Breast epithelium (tissue), 3 donors: ENCODE measurements at regions not wholly inside any gene's neighbourhood (a gene's known extent, or its start where the extent isn't known, plus 50 kb on each side); places are given as distances from the start of the nearest gene placed in this dataset.

Experiments
- CTCF ChIP-seq, 3 donors: fragments of 450-650 bp; IDR thresholded peaks; one replicate each; pipeline ENCODE4 v1.5.1; 2016 to 2017; ENCODE audit warnings: antibody characterized with exemption in 3 of 3, mild to moderate bottlenecking in 3 of 3, moderate library complexity in 3 of 3
- POLR2A ChIP-seq: fragments of 450-650 bp; IDR thresholded peaks from one replicate; pipeline ENCODE4 v1.6.1; 2016; ENCODE audit warnings: antibody characterized with exemption, mild to moderate bottlenecking, moderate library complexity
- POLR2AphosphoS5 ChIP-seq, 3 donors: sonication (generic); formaldehyde crosslinking; IDR thresholded peaks; one replicate each; pipeline ENCODE4 v1.6.1; 2017; ENCODE audit warnings: antibody characterized with exemption in 3 of 3

- no peak for TF ChIP-seq CTCF (IDR thresholded peaks at IDR 0.05)
- no peak for TF ChIP-seq POLR2A
- no peak for TF ChIP-seq POLR2AphosphoS5 (IDR thresholded peaks at IDR 0.05)
Measured at GRCh38 chr3:168738527-168739325, 643.0 kb upstream of the GOLIM4 start.
